ENCODE measurements at regions not wholly inside any gene's neighbourhood (a gene's known extent, or its start where the extent isn't known, plus 50 kb on each side); places are given as distances from the start of the nearest gene placed in this dataset.

- H4K8ac ChIP-seq (ENCODE audit: extremely low read depth, insufficient read depth, low read length): no peak overlapping the region
- H4K5ac ChIP-seq (ENCODE audit: insufficient read length, low read depth, low read length): no peak overlapping the region
- H3K4ac ChIP-seq (replicated peaks; ENCODE audit: insufficient read length, low read depth, low read length): no peak overlapping the region
- 89% methylated on average over 4 of the region's 4 CpGs; no CpG with 5 or more reads in 1 of the 2 experiments for WGBS, 2 experiments (ENCODE audit: extremely low coverage in 1 of 2, insufficient coverage in 1 of 2, insufficient read length in 1 of 2, insufficient replicate concordance in 2 of 2, low coverage in 1 of 2, low lambda C conversion rate in 2 of 2, missing lambda C conversion rate in 1 of 2)
- no peaks in the 10 kb centered on the region for H3K79me1 ChIP-seq (ENCODE audit: low read depth, low read length)
- ChIA-PET POLR2A (ENCODE audit: partially characterized antibody) (no interaction called here), CTCF (ENCODE audit: partially characterized antibody) (no interaction called here)
- FAIRE-seq (no peak), DNase-seq (ENCODE audit: low read depth in 1 of 2, low spot score in 2 of 2) (no peak)
- H4K20me1 ChIP-seq (replicated peaks in 1 of 2; ENCODE audit: control insufficient read depth in 1 of 2, insufficient read depth in 2 of 2, low read length in 2 of 2): no peaks in the 10 kb centered on the region
- no peak overlapping the region for H4K91ac ChIP-seq (replicated peaks; ENCODE audit: insufficient read length, low read length)
- H3K27me3 ChIP-seq (replicated peaks in 1 of 4; ENCODE audit: control insufficient read depth in 3 of 4, extremely low read depth in 1 of 4, insufficient read depth in 3 of 4, low read length in 3 of 4): peaks cover 0 to 1% (median 0%) of the 10 kb centered on the region in 4 experiments; a peak in 1 of 7 replicates
- H3K9ac ChIP-seq (replicated peaks in 1 of 4; ENCODE audit: extremely low read depth in 1 of 4, low read depth in 3 of 4, low read length in 3 of 4): no peak overlapping the region
- H3K56ac ChIP-seq (replicated peaks; ENCODE audit: insufficient read length, low read depth, low read length): no peak overlapping the region
- no peaks in the 10 kb centered on the region for H3K23me2 ChIP-seq (ENCODE audit: low read depth, low read length)
- no peak for TF ChIP-seq KDM4A (IDR thresholded peaks at IDR 0.05; ENCODE audit: low read depth, low read length, severe bottlenecking)
- H2BK15ac ChIP-seq (ENCODE audit: low read length): no peak overlapping the region
- H3K4me2 ChIP-seq (ENCODE audit: insufficient read depth in 1 of 2, low read depth in 2 of 2, low read length in 2 of 2): no peak overlapping the region
- H2AK5ac ChIP-seq (ENCODE audit: low read depth, low read length): no peak overlapping the region
- no peak overlapping the region for H3K4me3 ChIP-seq (ENCODE audit: extremely low read depth in 1 of 4, insufficient read depth in 2 of 4, low read depth in 3 of 4, low read length in 4 of 4)
- no peak overlapping the region for H2BK5ac ChIP-seq (ENCODE audit: low read depth, low read length)
- no peak overlapping the region for H2BK120ac ChIP-seq (replicated peaks; ENCODE audit: low read depth, low read length)
- no peak overlapping the region for H2AFZ ChIP-seq (ENCODE audit: low read length)
- H2BK12ac ChIP-seq (ENCODE audit: low read depth, low read length): no peak overlapping the region
- no peaks in the 10 kb centered on the region for H3K4me1 ChIP-seq (replicated peaks in 1 of 4; ENCODE audit: control insufficient read depth in 3 of 4, insufficient read depth in 4 of 4, low read length in 3 of 4)
- no peak overlapping the region for H2BK20ac ChIP-seq (ENCODE audit: low read length)
- no peaks in the 10 kb centered on the region for H3K79me2 ChIP-seq (ENCODE audit: control insufficient read depth in 1 of 2, insufficient read depth in 2 of 2, low read length in 2 of 2)
- no peaks in the 10 kb centered on the region for H3K36me3 ChIP-seq (ENCODE audit: control insufficient read depth in 2 of 4, insufficient read depth in 4 of 4, low read length in 3 of 4)
- H3K23ac ChIP-seq (ENCODE audit: insufficient read length): no peak overlapping the region
- no peak overlapping the region for H3K18ac ChIP-seq (ENCODE audit: extremely low read depth, low read length)
- H3K27ac ChIP-seq (ENCODE audit: low read depth, low read length): no peak overlapping the region
- no peaks in the 10 kb centered on the region for H3K9me3 ChIP-seq (ENCODE audit: insufficient read depth in 2 of 2, low read depth in 1 of 2, low read length in 1 of 2)
- H3K14ac ChIP-seq (ENCODE audit: insufficient read length): no peak overlapping the region
These were observed 407.1 kb downstream of the NEBL start for GRCh38 chr10:20489961-20490360.

All from H1 (cell line).